OCI-LY3 (cell line): ENCODE measurements at regions not wholly inside any gene's neighbourhood (a gene's known extent, or its start where the extent isn't known, plus 50 kb on each side); places are given as distances from the start of the nearest gene placed in this dataset.

Experiments used
- EZH2phosphoT487 ChIP-seq: fragments of 200-600 bp; shearing (Covaris generic); IDR thresholded peaks from 2 replicates; pipeline ENCODE4 v1.6.1; 2018; ENCODE audit warnings: antibody characterized with exemption, mixed run types, low read depth
- TF ChIP-seq, protein P1 (sequence below): fragments of 200-600, 300-600 bp; sonication (generic); IDR thresholded peaks from 2 replicates; pipeline ENCODE4 v1.5.1; 2014; ENCODE audit warnings: antibody characterized with exemption, low read length, low read depth

DNA sequence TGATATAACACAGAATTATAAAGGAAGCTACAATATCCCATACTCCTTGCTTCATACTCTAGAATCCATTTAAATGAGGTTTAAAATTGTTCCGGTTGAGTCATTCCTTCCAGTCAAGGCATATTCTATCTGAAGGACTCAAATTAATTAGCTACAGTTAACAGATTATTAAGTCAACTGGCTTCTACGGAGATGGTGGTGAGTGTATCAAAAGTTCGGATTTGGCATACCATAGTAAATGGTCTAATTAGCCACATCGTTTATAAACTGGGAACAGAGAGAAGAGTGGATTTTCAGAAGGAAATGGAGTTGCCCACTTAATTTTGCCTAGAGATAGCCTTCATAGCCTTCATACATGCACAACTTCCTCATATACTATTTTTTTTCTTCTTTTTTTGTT lies 1095.3 kb downstream of the TTLL7 start:
- TF ChIP-seq, protein P1, sequence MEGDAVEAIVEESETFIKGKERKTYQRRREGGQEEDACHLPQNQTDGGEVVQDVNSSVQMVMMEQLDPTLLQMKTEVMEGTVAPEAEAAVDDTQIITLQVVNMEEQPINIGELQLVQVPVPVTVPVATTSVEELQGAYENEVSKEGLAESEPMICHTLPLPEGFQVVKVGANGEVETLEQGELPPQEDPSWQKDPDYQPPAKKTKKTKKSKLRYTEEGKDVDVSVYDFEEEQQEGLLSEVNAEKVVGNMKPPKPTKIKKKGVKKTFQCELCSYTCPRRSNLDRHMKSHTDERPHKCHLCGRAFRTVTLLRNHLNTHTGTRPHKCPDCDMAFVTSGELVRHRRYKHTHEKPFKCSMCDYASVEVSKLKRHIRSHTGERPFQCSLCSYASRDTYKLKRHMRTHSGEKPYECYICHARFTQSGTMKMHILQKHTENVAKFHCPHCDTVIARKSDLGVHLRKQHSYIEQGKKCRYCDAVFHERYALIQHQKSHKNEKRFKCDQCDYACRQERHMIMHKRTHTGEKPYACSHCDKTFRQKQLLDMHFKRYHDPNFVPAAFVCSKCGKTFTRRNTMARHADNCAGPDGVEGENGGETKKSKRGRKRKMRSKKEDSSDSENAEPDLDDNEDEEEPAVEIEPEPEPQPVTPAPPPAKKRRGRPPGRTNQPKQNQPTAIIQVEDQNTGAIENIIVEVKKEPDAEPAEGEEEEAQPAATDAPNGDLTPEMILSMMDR, result no peak
- TF ChIP-seq EZH2phosphoT487, result no peak
